ENCODE measurements at regions not wholly inside any gene's neighbourhood (a gene's known extent, or its start where the extent isn't known, plus 50 kb on each side); places are given as distances from the start of the nearest gene placed in this dataset.

DNA sequence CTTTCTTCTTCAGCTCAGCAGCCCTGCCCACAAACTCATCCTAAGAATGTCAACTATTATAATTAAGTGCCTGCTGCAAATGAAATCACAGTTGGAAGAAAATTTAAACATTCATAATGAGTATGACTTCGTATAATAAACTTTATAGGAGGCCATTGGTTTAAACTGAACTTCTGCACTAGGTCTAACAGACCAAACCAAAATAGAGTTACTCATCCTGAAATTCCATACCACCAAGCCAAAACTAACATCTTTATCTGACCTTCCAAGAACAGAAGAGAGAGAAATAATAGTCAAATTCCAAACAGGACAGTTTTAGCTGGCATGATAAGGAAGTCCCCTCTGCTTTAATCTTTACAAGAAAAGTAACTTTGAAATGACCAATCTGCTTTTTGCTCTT, 472.4 kb upstream of the PRMT6 start:
- TF ChIP-seq, protein P1, sequence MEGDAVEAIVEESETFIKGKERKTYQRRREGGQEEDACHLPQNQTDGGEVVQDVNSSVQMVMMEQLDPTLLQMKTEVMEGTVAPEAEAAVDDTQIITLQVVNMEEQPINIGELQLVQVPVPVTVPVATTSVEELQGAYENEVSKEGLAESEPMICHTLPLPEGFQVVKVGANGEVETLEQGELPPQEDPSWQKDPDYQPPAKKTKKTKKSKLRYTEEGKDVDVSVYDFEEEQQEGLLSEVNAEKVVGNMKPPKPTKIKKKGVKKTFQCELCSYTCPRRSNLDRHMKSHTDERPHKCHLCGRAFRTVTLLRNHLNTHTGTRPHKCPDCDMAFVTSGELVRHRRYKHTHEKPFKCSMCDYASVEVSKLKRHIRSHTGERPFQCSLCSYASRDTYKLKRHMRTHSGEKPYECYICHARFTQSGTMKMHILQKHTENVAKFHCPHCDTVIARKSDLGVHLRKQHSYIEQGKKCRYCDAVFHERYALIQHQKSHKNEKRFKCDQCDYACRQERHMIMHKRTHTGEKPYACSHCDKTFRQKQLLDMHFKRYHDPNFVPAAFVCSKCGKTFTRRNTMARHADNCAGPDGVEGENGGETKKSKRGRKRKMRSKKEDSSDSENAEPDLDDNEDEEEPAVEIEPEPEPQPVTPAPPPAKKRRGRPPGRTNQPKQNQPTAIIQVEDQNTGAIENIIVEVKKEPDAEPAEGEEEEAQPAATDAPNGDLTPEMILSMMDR (IDR thresholded peaks at IDR 0.05) = no peak
- TF ChIP-seq EZH2phosphoT487 (IDR thresholded peaks at IDR 0.05) = no peak
